Mesendoderm (in vitro differentiated cells): ENCODE measurements at regions not wholly inside any gene's neighbourhood (a gene's known extent, or its start where the extent isn't known, plus 50 kb on each side); places are given as distances from the start of the nearest gene placed in this dataset.

Experiments used
- DNase-seq: peaks from one replicate; pipeline ENCODE4 v3.0.0; 2013
- H2AK5ac ChIP-seq: 2 replicates; pipeline ENCODE4 v1.6.1; 2013; ENCODE audit warnings: low read length, inconsistent platforms
- H2BK120ac ChIP-seq: 2 replicates; pipeline ENCODE4 v1.6.1; 2013; ENCODE audit warnings: low read depth, mild to moderate bottlenecking, low read length, moderate library complexity, mixed read lengths
- H2BK15ac ChIP-seq: replicated peaks from 2 replicates; pipeline ENCODE4 v1.6.1; 2013; ENCODE audit warnings: low read depth, mild to moderate bottlenecking, moderate library complexity
- H2BK5ac ChIP-seq: 2 replicates; pipeline ENCODE4 v1.6.1; 2013; ENCODE audit warnings: low read length, inconsistent platforms
- H3K18ac ChIP-seq: 2 replicates; pipeline ENCODE4 v1.6.1; 2013; ENCODE audit warnings: mild to moderate bottlenecking, low read length, mixed read lengths
- H3K23ac ChIP-seq: one replicate; pipeline ENCODE4 v1.6.1; 2013; ENCODE audit warnings: low read length
- H3K27ac ChIP-seq: 2 replicates; pipeline ENCODE4 v1.5.1; 2013; ENCODE audit warnings: low read depth, mild to moderate bottlenecking, inconsistent platforms, low read length, moderate library complexity
- H3K27me3 ChIP-seq: 2 replicates; pipeline ENCODE4 v1.6.1; 2013; ENCODE audit warnings: low read length, control low read depth, mild to moderate bottlenecking, inconsistent platforms; ENCODE audit not compliant: insufficient read depth, poor library complexity
- H3K36me3 ChIP-seq: 2 replicates; pipeline ENCODE4 v1.6.1; 2013; ENCODE audit warnings: low read length, inconsistent platforms; ENCODE audit not compliant: control insufficient read depth, insufficient read depth
- H3K4ac ChIP-seq: one replicate; pipeline ENCODE4 v1.6.1; 2013; ENCODE audit warnings: low read depth, mild to moderate bottlenecking, low read length, moderate library complexity
- H3K4me1 ChIP-seq: 2 replicates; pipeline ENCODE4 v1.6.1; 2013; ENCODE audit warnings: low read depth, low read length, inconsistent platforms; ENCODE audit not compliant: control insufficient read depth
- H3K4me2 ChIP-seq: 2 replicates; pipeline ENCODE4 v1.6.1; 2013; ENCODE audit warnings: low read length
- H3K4me3 ChIP-seq: 2 replicates; pipeline ENCODE4 v1.5.1; 2013; ENCODE audit warnings: mild to moderate bottlenecking, low read length
- H3K56ac ChIP-seq: one replicate; pipeline ENCODE4 v1.6.1; 2013; ENCODE audit warnings: low read length
- H3K79me1 ChIP-seq: 2 replicates; pipeline ENCODE4 v1.6.1; 2013; ENCODE audit warnings: low read length, inconsistent platforms
- H3K79me2 ChIP-seq: 2 replicates; pipeline ENCODE4 v1.6.1; 2013; ENCODE audit warnings: mild to moderate bottlenecking, low read length; ENCODE audit not compliant: control insufficient read depth, insufficient read depth
- H3K9ac ChIP-seq: 2 replicates; pipeline ENCODE4 v1.6.1; 2013; ENCODE audit warnings: low read length, inconsistent platforms
- H4K5ac ChIP-seq: one replicate; pipeline ENCODE4 v1.6.1; 2013; ENCODE audit warnings: low read length
- H4K8ac ChIP-seq: one replicate; pipeline ENCODE4 v1.6.1; 2013; ENCODE audit warnings: low read depth, mild to moderate bottlenecking, control low read depth, low read length, moderate library complexity
- WGBS: extraction: QIAGEN DNeasy Blood & Tissue Kit; methylation state at CpG from one replicate; pipeline ENCODE4 v1.1.7; 2013; ENCODE audit warnings: low lambda C conversion rate, missing lambda C conversion rate; ENCODE audit not compliant: insufficient coverage; ENCODE audit errors: extremely low coverage; 5-methylcytosine and 5-hydroxymethylcytosine counted together

GRCh38 chr11:57964660-57965059, 59.0 kb upstream of the OR9Q1 start:
- H4K5ac ChIP-seq: no peak overlapping the region
- no peaks in the 10 kb centered on the region for H3K4me1 ChIP-seq
- no peak overlapping the region for H3K23ac ChIP-seq
- no peak overlapping the region for H3K4me3 ChIP-seq
- H4K8ac ChIP-seq: no peak overlapping the region
- H3K36me3 ChIP-seq: no peaks in the 10 kb centered on the region
- H3K4ac ChIP-seq: no peak overlapping the region
- no peak overlapping the region for H2BK15ac ChIP-seq
- WGBS: no CpG with 5 or more reads among the region's 2 CpGs
- no peak overlapping the region for H2AK5ac ChIP-seq
- H3K56ac ChIP-seq: no peak overlapping the region
- no peak overlapping the region for H3K4me2 ChIP-seq
- no peaks in the 10 kb centered on the region for H3K79me1 ChIP-seq
- H3K27me3 ChIP-seq: no peaks in the 10 kb centered on the region
- H3K18ac ChIP-seq: no peak overlapping the region
- H3K27ac ChIP-seq: no peak overlapping the region
- no peak overlapping the region for H2BK5ac ChIP-seq
- no peak overlapping the region for H3K9ac ChIP-seq
- no peak for DNase-seq
- H2BK120ac ChIP-seq: no peak overlapping the region
- no peaks in the 10 kb centered on the region for H3K79me2 ChIP-seq

GRCh38 chr11:57971272-57972012, 52.2 kb upstream of the OR9Q1 start:
- Histone ChIP-seq H3K4me2 (no peak overlapping the region), H3K56ac (no peak overlapping the region), H3K27ac (no peak overlapping the region), H2BK120ac (no peak overlapping the region), H2BK15ac (no peak overlapping the region), H3K9ac (no peak overlapping the region), H2AK5ac (no peak overlapping the region), H3K4ac (no peak overlapping the region), H4K5ac (no peak overlapping the region), H3K79me1 (no peaks in the 10 kb centered on the region), H3K18ac (no peak overlapping the region), H3K36me3 (no peaks in the 10 kb centered on the region), H2BK5ac (no peak overlapping the region), H3K79me2 (no peaks in the 10 kb centered on the region), H3K4me3 (no peak overlapping the region), H3K4me1 (no peaks in the 10 kb centered on the region), H3K23ac (no peak overlapping the region), H4K8ac (no peak overlapping the region), H3K27me3 (no peaks in the 10 kb centered on the region)
- no peak for DNase-seq
- WGBS: 100% methylated on average over 1 of the region's 6 CpGs

- Histone ChIP-seq H3K18ac (no peak overlapping the region), H3K4ac (no peak overlapping the region), H3K4me1 (no peaks in the 10 kb centered on the region), H3K4me2 (no peak overlapping the region), H2BK5ac (no peak overlapping the region), H2BK15ac (no peak overlapping the region), H3K4me3 (no peak overlapping the region), H3K56ac (no peak overlapping the region), H3K79me1 (no peaks in the 10 kb centered on the region), H3K36me3 (no peaks in the 10 kb centered on the region), H2AK5ac (no peak overlapping the region), H3K27me3 (no peaks in the 10 kb centered on the region), H3K23ac (no peak overlapping the region), H2BK120ac (no peak overlapping the region), H4K5ac (no peak overlapping the region), H3K27ac (no peak overlapping the region), H3K79me2 (no peaks in the 10 kb centered on the region), H3K9ac (no peak overlapping the region), H4K8ac (no peak overlapping the region)
- WGBS: no CpG with 5 or more reads among the region's 2 CpGs
- no peak for DNase-seq
These were observed 51.7 kb upstream of the OR9Q1 start for GRCh38 chr11:57972013-57972367.
